Stimulated activated naive CD4-positive, alpha-beta T cell treated with Interleukin-2 at 50 U/mL for 16 hours (primary cell): ENCODE measurements at regions not wholly inside any gene's neighbourhood (a gene's known extent, or its start where the extent isn't known, plus 50 kb on each side); places are given as distances from the start of the nearest gene placed in this dataset.
A peak's percentile ranks its signal among the peaks of the same experiment; 100 is the strongest.
"Not testable (repeated sequence)": the region's sequence is repeated elsewhere in the genome, so short reads cannot be mapped to it uniquely, and the experiment has no call there.

Experiments
- DNase-seq: peaks from one replicate; lab custom pipeline; 2025; lab: John Stamatoyannopoulos, UW

DNA sequence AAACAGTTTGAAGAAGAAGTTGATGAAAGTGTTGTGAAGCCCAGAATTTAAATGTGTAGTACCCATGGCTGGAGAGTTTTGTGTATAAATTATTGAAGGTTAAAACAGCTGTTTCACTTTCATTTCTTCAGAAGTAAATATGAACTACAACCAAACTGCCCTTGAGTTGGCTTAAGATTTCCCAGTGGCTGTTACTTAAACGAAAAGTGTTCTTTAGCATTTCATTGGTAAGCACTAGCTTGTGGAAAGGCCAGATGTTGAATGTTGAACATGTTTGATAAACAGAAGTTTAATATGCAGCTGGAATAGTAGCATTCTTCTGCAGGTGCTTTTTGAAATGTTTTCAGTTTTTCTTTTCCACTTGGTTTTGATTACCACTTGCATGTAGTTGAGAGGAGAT is 83.2 kb upstream of the TNRC6B start:
- DNase-seq: no peak

DNA sequence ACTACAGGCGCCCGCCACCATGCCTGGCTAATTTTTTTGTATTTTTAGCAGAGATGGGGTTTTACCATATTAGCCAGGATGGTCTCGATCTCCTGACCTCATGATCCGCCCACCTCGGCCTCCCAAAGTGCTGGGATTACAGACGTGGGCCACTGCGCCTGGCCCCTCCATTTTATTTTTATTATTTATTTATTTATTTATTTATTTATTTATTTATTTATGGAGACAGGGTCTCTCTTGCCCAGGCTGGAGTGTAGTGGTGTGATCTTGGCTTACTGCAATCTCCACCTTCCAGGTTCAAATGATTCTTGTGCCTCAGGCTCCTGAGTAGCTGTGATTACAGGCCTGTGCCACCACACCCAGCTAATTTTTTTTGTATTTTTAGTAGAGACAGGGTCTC is 77.8 kb upstream of the TNRC6B start:
- DNase-seq: not testable (repeated sequence)

DNA sequence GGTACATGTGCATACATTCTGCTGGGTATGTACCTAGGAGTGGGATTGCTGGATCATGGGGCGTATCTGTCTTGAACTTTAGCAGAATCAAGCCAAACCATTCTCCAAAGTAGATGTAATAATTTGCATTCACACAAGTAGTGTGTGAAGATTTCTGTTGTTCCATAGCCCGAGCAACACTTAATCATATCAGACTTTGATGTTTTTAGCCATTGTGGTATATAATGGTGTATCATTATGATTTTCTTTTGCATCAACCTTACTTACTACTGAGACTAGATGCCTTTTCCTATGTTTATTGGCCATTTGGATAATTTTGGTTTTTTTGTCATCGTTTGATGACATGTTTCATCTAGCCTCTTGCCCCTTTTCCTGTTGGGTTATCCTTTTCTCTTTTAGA is 72.0 kb upstream of the TNRC6B start:
- DNase-seq: no peak

DNA sequence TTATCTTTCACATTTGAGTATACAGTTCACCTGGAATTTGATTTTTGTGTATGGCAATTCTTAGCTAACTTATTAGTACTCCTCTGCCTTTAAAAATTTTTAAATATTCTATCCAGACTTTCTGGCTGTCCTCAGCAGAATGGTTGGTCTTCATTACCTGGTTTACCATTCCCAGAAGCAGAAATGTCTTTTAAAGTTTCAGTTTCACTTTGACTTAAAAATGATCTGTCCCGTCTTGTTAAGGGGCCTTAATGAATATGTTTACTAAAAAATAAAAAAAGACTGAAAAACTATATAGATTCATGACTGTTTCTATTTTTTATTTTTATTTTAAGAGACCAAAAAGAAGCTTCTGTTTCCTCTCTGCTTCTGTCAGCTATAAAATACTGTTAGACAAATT is 70.5 kb upstream of the TNRC6B start:
- DNase-seq: no peak

DNA sequence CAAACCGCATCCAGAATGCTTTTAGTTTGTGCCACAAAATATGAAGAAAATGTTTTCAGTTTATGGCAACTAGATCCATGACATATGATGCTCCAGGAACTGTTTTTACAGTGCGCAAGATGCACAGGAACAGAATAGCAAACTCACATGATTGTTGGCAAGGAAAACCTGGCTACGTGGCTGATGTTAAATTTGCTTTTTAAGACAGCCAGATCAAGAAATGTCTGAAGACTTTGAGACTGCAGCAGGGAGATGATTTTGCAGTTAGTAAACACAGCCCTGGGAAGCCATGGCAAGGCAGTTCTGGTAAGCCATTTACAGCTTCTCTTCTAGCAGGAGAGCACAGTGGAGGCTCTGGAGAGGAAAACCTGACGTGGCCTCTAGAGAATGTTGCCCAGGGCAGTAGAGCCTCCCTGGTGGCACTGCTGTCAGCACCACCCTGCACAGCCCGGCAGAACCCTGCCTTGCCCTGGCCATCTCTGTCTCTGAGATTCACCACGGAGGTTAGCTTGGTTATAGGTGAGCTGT is 69.8 kb upstream of the TNRC6B start:
- DNase-seq: no peak

DNA sequence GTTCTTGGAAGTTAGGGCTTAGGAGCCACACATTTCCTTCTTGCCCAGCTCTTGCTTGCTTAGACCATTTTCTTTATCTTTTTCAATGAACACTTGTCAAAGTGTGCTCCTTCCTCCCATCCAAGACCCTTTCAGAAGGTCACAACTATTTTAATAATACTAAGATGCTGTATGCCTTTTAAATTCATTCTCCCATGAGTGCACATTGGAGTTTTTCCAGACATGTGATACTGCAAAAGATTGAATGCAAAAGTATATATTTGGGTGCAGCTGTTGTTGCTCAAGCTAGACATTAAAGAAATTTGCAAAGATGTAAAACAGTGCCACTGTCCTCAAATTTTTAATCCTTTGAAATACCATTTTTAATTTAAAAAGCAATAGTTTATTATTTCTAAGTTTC is 69.3 kb upstream of the TNRC6B start:
- no peak for DNase-seq

DNA sequence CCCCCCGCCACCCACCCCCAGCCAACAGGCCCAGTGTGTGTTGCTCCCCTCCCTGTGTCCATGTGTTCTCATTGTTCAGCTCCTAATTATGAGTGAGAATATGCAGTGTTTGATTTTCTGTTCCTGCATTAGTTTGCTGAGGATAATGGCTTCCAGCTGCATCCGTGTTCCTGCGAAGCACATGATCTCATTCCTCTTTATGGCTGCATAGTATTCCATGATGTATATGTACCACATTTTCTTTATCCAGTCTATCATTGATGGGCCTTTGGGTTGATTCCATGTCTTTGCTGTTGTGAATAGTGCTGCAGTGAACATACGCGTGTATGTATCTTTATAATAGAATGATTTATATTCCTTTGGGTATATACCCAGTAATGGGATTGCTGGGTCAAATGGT is 68.8 kb upstream of the TNRC6B start:
- not testable (repeated sequence) for DNase-seq

DNA sequence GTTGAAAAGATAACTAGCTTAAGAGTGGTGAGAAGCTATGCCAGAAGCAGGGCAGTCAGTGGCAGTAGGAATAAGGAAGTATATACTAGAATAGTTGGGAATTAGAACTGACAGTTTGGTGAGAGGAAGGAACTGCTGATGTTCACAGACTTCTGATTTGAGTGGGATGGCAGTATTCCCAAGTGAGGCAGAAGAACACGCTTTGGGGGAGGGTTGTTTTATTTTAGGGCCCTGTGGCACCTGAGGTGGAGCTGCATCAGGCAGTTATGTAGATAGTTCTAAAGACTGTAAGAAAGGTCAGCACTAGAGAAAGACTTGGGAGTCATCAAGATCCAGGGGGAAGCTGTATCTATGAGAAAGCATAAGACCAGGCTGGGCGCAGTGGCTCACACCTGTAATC is 66.3 kb upstream of the TNRC6B start:
- DNase-seq: no peak

DNA sequence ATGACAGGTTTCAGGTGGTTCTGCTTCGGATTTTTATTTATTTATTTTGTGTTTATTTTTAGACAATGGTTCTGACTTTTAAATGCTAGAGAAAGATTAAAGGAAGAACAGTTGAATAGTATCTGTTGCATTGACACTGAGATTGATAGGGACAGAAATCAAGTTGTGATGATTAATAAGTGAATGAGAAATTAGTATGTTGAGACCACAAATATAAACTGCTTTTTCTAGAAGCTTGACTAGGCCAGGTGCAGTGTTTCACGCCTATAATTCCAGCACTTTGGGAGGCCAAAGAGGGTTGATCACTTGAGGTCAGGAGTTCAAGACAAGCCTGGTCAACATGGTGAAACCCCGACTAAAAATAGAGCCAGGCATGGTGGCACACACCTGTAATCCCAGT is 65.1 kb upstream of the TNRC6B start:
- no peak for DNase-seq

DNA sequence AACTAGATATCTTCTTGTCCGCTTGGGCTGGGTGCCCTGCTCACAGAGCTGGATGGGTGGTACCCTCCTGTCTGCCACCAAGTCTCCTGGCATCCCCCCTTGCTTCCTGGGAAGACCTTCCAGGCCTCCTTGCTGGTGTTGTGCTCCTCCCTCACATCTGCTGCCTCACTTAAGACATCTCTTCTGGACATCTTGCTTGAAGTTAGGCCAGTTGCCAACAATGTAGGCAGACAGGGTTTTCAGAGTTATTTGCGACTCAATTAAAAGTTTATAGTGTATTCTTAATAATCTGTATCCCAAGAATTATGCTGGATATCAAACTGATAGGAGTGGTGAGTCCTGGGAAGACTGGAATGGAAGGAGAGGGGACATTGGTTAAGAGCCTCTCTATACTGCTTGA is 64.0 kb upstream of the TNRC6B start:
- no peak for DNase-seq

DNA sequence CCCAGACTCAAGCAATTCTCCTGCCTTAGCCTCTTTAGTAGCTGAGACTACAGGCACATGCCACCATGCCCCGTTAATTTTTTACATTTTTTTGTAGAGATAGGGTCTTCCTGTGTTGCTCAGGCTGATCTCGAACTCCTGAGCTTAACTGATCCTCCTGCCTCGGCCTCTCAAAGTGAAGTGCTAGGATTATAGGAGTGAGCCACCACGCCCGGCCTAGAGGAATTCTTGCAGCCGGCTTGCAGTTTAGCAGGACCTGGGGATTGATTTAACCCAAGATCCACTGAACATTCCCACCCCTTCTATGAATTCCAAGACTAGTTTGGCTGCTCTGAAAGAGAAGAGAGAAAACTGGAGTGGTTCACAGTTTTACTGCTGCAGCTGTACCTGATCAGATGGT is 63.3 kb upstream of the TNRC6B start:
- no peak for DNase-seq

DNA sequence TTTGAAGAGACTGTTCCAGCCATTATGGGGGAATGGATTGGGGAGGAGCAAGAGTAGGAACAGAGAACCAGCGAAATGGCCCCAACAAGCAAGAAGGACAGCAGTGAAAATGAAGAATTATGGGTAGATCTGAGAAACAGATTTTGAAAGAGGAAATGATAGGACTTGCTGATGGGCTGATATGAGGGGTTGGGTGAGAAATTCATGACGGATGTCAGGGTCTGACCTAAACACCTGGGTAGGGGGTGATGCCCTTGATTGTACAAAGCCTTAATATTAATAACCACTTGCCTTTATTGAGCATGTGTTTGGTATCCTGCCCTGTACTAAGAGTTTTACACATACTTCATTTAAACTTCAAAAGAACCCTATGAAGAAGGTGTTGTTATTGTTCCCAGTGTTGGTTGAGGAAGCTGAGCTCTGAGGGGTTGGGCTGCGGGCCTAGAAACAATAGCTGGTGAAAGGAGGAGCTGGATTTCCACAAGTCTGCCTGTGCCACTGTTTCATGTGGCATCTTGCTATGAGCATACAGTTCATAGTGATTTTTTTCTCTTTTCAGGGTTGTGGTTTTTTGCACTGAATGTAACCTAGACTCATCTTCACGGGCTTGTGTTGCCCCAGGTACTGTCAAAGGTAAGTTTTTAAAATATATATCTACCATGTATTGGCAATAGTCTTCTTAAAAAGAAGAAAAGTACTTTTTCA is 61.1 kb upstream of the TNRC6B start:
- DNase-seq: peak; percentile 12

DNA sequence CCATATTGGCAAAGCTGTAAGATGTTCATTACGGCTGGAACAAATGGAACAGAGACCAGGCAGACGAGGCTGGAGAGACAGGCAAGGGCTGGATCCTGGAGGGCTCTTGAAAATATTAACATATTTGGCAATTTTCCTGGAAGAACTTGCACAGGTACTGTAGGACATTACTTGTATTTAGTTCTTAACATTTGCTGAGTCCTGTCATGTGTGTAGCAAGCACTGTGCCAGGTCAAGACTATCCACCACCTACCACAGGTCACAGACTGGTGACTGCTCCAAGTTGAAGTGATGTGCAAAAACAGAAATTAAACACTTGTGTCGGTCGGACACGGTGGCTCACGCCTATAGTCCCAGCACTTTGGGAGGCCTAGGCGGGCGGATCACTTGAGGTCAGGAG is 58.7 kb upstream of the TNRC6B start:
- no peak for DNase-seq

DNA sequence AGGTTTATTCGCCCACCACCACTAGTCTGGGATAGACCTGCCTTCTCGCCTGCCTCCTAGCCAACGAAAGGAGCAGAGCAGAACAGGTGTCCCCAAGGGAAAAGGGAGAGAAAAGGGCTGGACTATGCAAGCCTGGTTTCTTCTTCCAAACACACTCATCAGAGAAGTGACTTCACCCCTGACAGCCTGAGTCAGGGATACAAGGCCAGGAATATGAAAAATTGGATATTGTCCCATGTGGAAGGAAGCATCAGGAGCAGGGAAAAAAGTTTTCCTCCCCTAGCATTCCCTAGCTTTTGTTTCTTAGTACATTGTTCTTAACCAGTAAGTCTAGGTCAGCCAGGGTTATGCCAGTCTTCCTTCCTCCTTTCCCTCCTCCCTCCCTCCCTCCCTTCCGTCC is 56.9 kb upstream of the TNRC6B start:
- DNase-seq: no peak

DNA sequence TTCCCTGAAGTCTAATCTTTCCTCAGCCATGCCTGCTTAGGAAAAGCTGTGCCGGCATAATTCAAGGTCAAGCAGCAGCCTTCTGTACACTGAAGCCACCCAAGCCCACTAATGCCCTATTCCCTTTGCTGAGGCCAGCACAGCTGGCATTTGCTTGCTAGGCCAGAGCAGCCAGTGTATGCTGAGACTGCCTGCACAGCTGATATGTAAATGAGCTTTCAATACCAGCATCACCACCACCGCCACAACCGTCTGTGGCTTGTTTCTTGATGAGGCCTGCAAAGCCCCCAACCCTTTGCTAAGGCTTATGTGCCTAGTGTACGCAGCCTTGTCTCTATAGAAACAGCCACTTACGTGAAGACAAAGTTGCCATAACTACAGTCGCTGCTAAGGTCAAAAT is 56.3 kb upstream of the TNRC6B start:
- DNase-seq: no peak

DNA sequence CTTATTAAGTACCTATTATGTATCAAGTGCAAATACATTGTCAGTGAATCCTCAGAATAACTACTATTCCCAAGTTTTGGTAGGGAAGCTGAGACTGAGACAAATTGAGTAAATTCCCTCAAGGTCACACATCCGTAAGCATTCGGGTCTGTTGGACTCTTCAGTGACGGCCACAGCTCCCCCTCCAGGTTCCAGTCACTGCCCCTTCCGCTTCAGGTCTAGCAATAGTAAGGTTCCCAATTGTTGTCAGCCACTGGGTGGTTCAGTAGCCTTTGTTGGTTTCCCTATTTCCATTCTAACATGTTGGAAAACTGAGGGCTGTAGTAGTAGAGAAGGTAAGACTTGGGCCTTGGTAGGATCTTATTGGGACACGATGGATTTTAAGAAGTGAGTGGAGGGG is 54.9 kb upstream of the TNRC6B start:
- no peak for DNase-seq

DNA sequence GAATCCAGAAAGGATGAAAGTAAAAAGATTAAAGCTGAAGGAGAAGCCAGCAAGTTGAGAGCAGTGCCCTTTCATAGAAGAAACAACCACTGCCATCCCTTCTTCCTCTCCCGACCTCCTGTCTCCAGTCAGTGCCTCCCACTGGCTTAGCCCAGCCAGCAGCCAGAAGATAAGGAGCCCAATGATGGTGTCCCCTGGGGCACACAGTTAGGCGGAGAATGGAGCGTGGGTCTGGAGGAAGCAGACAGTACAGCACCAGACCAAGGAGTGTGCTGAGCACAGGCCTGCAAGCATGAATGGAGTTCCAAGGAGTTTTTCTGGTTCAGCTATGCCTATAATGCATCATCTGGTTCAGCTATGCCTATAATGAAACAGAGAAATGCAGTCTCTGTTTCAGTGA is 54.3 kb upstream of the TNRC6B start:
- no peak for DNase-seq
